GM12878 (cell line): ENCODE measurements at regions not wholly inside any gene's neighbourhood (a gene's known extent, or its start where the extent isn't known, plus 50 kb on each side); places are given as distances from the start of the nearest gene placed in this dataset.
A peak's percentile ranks its signal among the peaks of the same experiment; 100 is the strongest.

Experiments used
- ATAC-seq: fragments of 200-7000 bp; cut with Tn5 transposase; 3 replicates; pipeline ENCODE4 v1.9.1; 2020; ENCODE audit warnings: mild to moderate bottlenecking, moderate library complexity
- BruUV-seq: library from RNA; stranded (reverse); fragments of 400-500 nt; replicated peaks from 2 replicates; lab custom pipeline; 2021; lab: Mats Ljungman, UMichigan
- CTCF ChIA-PET: fragments of 300-600 bp; sonication (Branson Sonifier 250); formaldehyde crosslinking; extraction: SDS; loops from one replicate; lab custom pipeline; 2021; ENCODE audit warnings: inconsistent platforms; lab: Yijun Ruan, JAX
- POLR2A ChIA-PET: fragments of 350-600 bp; formaldehyde crosslinking; extraction: SDS; loops from one replicate; lab custom pipeline; 2021; ENCODE audit warnings: inconsistent platforms; lab: Charles Lee
- RAD21 ChIA-PET: fragments of 300-600 bp; sonication (Branson Sonifier 250); formaldehyde crosslinking; loops from one replicate; lab custom pipeline; 2023; ENCODE audit warnings: antibody characterized with exemption; ENCODE audit not compliant: unreplicated experiment; lab: Charles Lee
- SMC1A ChIA-PET: fragments of 300-600 bp; sonication (Branson Sonifier 250); formaldehyde crosslinking; loops from one replicate; lab custom pipeline; 2023; ENCODE audit not compliant: unreplicated experiment, uncharacterized antibody; lab: Charles Lee
- DNase-seq: peaks from one replicate; pipeline ENCODE4 v3.0.0-alpha.2; 2011; ENCODE audit warnings: low read depth, low spot score
- FAIRE-seq: peaks from 3 replicates; lab custom pipeline; 2011; peaks lifted over from hg19 to GRCh38; lab: Jason Lieb, UNC
- H2AFZ ChIP-seq: 2 replicates; pipeline ENCODE4 v1.6.0; 2011; ENCODE audit warnings: low read depth, low read length, control low read depth; ENCODE audit not compliant: control insufficient read depth
- H3K27ac ChIP-seq: 2 replicates; pipeline ENCODE4 v1.5.1; 2011; ENCODE audit warnings: control low read depth; ENCODE audit not compliant: control insufficient read depth, insufficient read depth
- H3K27me3 ChIP-seq, 2 experiments: replicated peaks in 1 of 2; 2 replicates each; pipeline versions ENCODE4 v1.6.0 to v1.6.1; 2011; ENCODE audit warnings: low read length in 1 of 2; ENCODE audit not compliant: control insufficient read depth in 2 of 2, insufficient read depth in 2 of 2
- H3K36me3 ChIP-seq, 2 experiments: 2 replicates each; pipeline ENCODE4 v1.5.1; 2011; ENCODE audit warnings: low read length in 1 of 2; ENCODE audit not compliant: control insufficient read depth in 2 of 2, insufficient read depth in 2 of 2
- H3K4me1 ChIP-seq: 2 replicates; pipeline ENCODE4 v1.6.1; 2011; ENCODE audit warnings: mild to moderate bottlenecking, low read length, moderate library complexity, mixed read lengths; ENCODE audit not compliant: control insufficient read depth, insufficient read depth
- H3K4me2 ChIP-seq: 2 replicates; pipeline ENCODE4 v1.6.0; 2011; ENCODE audit warnings: control low read depth; ENCODE audit not compliant: control insufficient read depth, insufficient read depth
- H3K4me3 ChIP-seq: fragments of 200-600 bp; sonication (generic); 2 replicates; pipeline ENCODE4 v1.5.1; 2016
- H3K79me2 ChIP-seq: 2 replicates; pipeline ENCODE4 v1.6.0; 2011; ENCODE audit warnings: low read length; ENCODE audit not compliant: control insufficient read depth, insufficient read depth
- H3K9ac ChIP-seq: 2 replicates; pipeline ENCODE4 v1.8.0; 2011; ENCODE audit warnings: low read length, control low read depth, mixed read lengths; ENCODE audit not compliant: control insufficient read depth, insufficient read depth
- H3K9me3 ChIP-seq: replicated peaks from 3 replicates; pipeline ENCODE4 v1.5.1; 2011; ENCODE audit warnings: mild to moderate bottlenecking, low read length; ENCODE audit not compliant: control insufficient read depth, insufficient read depth
- H4K20me1 ChIP-seq: 2 replicates; pipeline ENCODE4 v1.6.0; 2011; ENCODE audit not compliant: control insufficient read depth, insufficient read depth
- ATF2 ChIP-seq: IDR thresholded peaks from 2 replicates; pipeline ENCODE4 v1.6.1; 2012; ENCODE audit warnings: low read length, inconsistent platforms
- BCL11A ChIP-seq: IDR thresholded peaks from 2 replicates; pipeline ENCODE4 v1.6.1; 2011; ENCODE audit warnings: low read depth, low read length
- BRCA1 ChIP-seq: IDR thresholded peaks from 2 replicates; pipeline ENCODE4 v1.6.1; 2011; ENCODE audit warnings: low read depth, low read length, improper control_type of control experiment
- HDGF ChIP-seq: fragments of 450-650 bp; IDR thresholded peaks from 2 replicates; pipeline ENCODE4 v1.6.1; 2016; ENCODE audit warnings: antibody characterized with exemption
- IRF5 ChIP-seq: fragments of 450-650 bp; IDR thresholded peaks from 2 replicates; pipeline ENCODE4 v1.6.1; 2017; ENCODE audit warnings: borderline replicate concordance
- JUNB ChIP-seq: IDR thresholded peaks from 2 replicates; pipeline ENCODE4 v1.6.1; 2016; ENCODE audit warnings: antibody characterized with exemption, mild to moderate bottlenecking
- MEF2B ChIP-seq: fragments of 450-650 bp; IDR thresholded peaks from 2 replicates; pipeline ENCODE4 v1.6.1; 2018; ENCODE audit warnings: mild to moderate bottlenecking, moderate library complexity; ENCODE audit not compliant: partially characterized antibody, poor library complexity, severe bottlenecking
- MTA3 ChIP-seq: IDR thresholded peaks from 2 replicates; pipeline ENCODE4 v1.6.1; 2012; ENCODE audit warnings: low read length, inconsistent platforms, borderline replicate concordance
- NFIC ChIP-seq: IDR thresholded peaks from 2 replicates; pipeline ENCODE4 v1.6.1; 2012; ENCODE audit warnings: low read depth, mild to moderate bottlenecking, inconsistent platforms, low read length, moderate library complexity
- POU2F2 ChIP-seq: IDR thresholded peaks from 3 replicates; pipeline ENCODE4 v1.6.1; 2011; ENCODE audit warnings: low read depth, mild to moderate bottlenecking, low read length, borderline replicate concordance
- RELA ChIP-seq: fragments of 450-650 bp; IDR thresholded peaks from 2 replicates; pipeline ENCODE4 v1.8.0; 2014; ENCODE audit warnings: borderline replicate concordance; ENCODE audit not compliant: partially characterized antibody
- RELB ChIP-seq: fragments of 450-650 bp; IDR thresholded peaks from 2 replicates; pipeline ENCODE4 v1.6.1; 2017; ENCODE audit warnings: low read depth, mild to moderate bottlenecking, moderate library complexity
- SRF ChIP-seq, 2 experiments: IDR thresholded peaks; 2 replicates each; pipeline ENCODE4 v1.6.1; 2011; ENCODE audit warnings: low read depth in 2 of 2, low read length in 2 of 2, mild to moderate bottlenecking in 1 of 2, moderate library complexity in 1 of 2
- SUPT20H ChIP-seq: IDR thresholded peaks from 2 replicates; pipeline ENCODE4 v1.6.1; 2011; ENCODE audit warnings: low read depth, mild to moderate bottlenecking, low read length, moderate library complexity, borderline replicate concordance; ENCODE audit not compliant: control insufficient read depth
- TCF3 ChIP-seq: IDR thresholded peaks from 2 replicates; pipeline ENCODE4 v1.6.1; 2012; ENCODE audit warnings: low read depth, mild to moderate bottlenecking, low read length, borderline replicate concordance; ENCODE audit not compliant: insufficient read depth
- ZBTB4 ChIP-seq: fragments of 450-650 bp; formaldehyde crosslinking; IDR thresholded peaks from 2 replicates; pipeline ENCODE4 v1.4.0; 2022; ENCODE audit warnings: mild to moderate bottlenecking, moderate library complexity
- WGBS: methylation state at CpG from one replicate; pipeline ENCODE4 v1.1.6; 2016; ENCODE audit warnings: low lambda C conversion rate; ENCODE audit not compliant: insufficient replicate concordance, insufficient coverage; ENCODE audit errors: missing lambda C conversion rate; 5-methylcytosine and 5-hydroxymethylcytosine counted together
- in situ Hi-C: fragments of 300-500 bp; cut with MboI; formaldehyde crosslinking; loops from 9 replicates; pipeline ENCODE4 v1.14.3; 2018; ENCODE audit warnings: mixed read lengths
- intact Hi-C: fragments of 100-400 bp; cut with micrococcal nuclease; formaldehyde crosslinking; loops from one replicate; pipeline ENCODE4 v1.14.2; 2022; ENCODE audit not compliant: unreplicated experiment

- DNase-seq, result peak; percentile 57
- H3K9me3 ChIP-seq, result no peaks in the 10 kb centered on the region; the same call in 2 of the 3 replicates
- ATAC-seq, result peak; percentile 96
- H3K4me2 ChIP-seq, result peak overlapping the region; percentile 22; the same call in 1 of the 2 replicates
- no peak overlapping the region for H3K27ac ChIP-seq
- SMC1A ChIA-PET, result interaction anchor here (0.8 to 1.3 kb wide), 4 partner anchors 10 to 411 kb away, joined by 3 to 5 read pairs (median 3); partner anchors contain the start of gene PLRG1
- no peaks in the 10 kb centered on the region for H3K36me3 ChIP-seq
- intact Hi-C loops (no loop called here), in situ Hi-C loops (no loop called here)
- POLR2A ChIA-PET, result no interaction called here
- H2AFZ ChIP-seq, result no peak overlapping the region
- no peak overlapping the region for H3K9ac ChIP-seq
- no peaks in the 10 kb centered on the region for H4K20me1 ChIP-seq
- no TSS peak for BruUV-seq
- peaks cover 5% of the 10 kb centered on the region; the same call in 1 of the 2 replicates for H3K4me1 ChIP-seq
- peak; percentile 71 for FAIRE-seq
- H3K27me3 ChIP-seq, result no peaks in the 10 kb centered on the region
- CTCF ChIA-PET, result interaction anchor here (1.4 kb wide), 1 partner anchor 826 kb away, joined by 3 read pairs; no protein-coding TSS in a partner anchor
- H3K79me2 ChIP-seq, result no peaks in the 10 kb centered on the region
- no peak overlapping the region for H3K4me3 ChIP-seq
- RAD21 ChIA-PET, result no interaction called here
- 0% methylated on average over 1 of the region's 1 CpG for WGBS
- TF ChIP-seq BCL11A, result 0 out of 2 replicates have a peak, but pooled peaks have one; percentile 29
- no peak for TF ChIP-seq SRF (IDR thresholded peaks at IDR 0.05; ENCODE audit: low read depth in 2 of 2, low read length in 2 of 2)
- 0 out of 2 replicates have a peak, but pooled peaks have one; percentile 15 for TF ChIP-seq RELB
- no peak for TF ChIP-seq MTA3
- TF ChIP-seq JUNB, result peak; percentile 67
- TF ChIP-seq MEF2B, result peak; percentile 33
- peak; percentile 50; the same call in 1 of the 2 replicates for TF ChIP-seq NFIC
- no peak for TF ChIP-seq TCF3
- no peak for TF ChIP-seq BRCA1
- no peak for TF ChIP-seq SUPT20H
- TF ChIP-seq ATF2, result peak; percentile 31; the same call in 1 of the 2 replicates
- TF ChIP-seq POU2F2, result no peak
- TF ChIP-seq HDGF, result no peak
- no peak for TF ChIP-seq RELA
- TF ChIP-seq ZBTB4 (CRISPR knock-in tag), result no peak
- TF ChIP-seq IRF5, result no peak
These were observed 180.2 kb downstream of the RBM46 start for GRCh38 chr4:154961263-154961662.
